GM23338 (cell line): ENCODE measurements at regions not wholly inside any gene's neighbourhood (a gene's known extent, or its start where the extent isn't known, plus 50 kb on each side); places are given as distances from the start of the nearest gene placed in this dataset.

ENCODE experiments used
- CREB1 ChIP-seq: fragments of 250-450 bp; sonication (Bioruptor Pico); IDR thresholded peaks from 2 replicates; pipeline ENCODE4 v1.5.0; 2020; ENCODE audit warnings: low read depth, mild to moderate bottlenecking, moderate library complexity
- EZH2 ChIP-seq: fragments of 200-600 bp; sonication (generic); IDR thresholded peaks from one replicate; pipeline ENCODE4 v1.8.0; 2017; ENCODE audit warnings: antibody characterized with exemption, mild to moderate bottlenecking, low read depth; ENCODE audit not compliant: unreplicated experiment
- NANOG ChIP-seq: IDR thresholded peaks from 2 replicates; pipeline ENCODE4 v1.6.1; 2016; ENCODE audit warnings: antibody characterized with exemption, borderline replicate concordance
- POLR2AphosphoS5 ChIP-seq: IDR thresholded peaks from 2 replicates; pipeline ENCODE4 v1.6.1; 2016; ENCODE audit warnings: antibody characterized with exemption, low read depth
- ZNF114 ChIP-seq: fragments of 250-450 bp; sonication (Bioruptor Pico); IDR thresholded peaks from 2 replicates; pipeline ENCODE4 v1.5.0; 2020; ENCODE audit warnings: mild to moderate bottlenecking, moderate library complexity
- ZNF331 ChIP-seq: fragments of 250-450 bp; sonication (Bioruptor Pico); IDR thresholded peaks from 2 replicates; pipeline ENCODE4 v1.5.0; 2020; ENCODE audit warnings: low read depth, mild to moderate bottlenecking, moderate library complexity
- TF ChIP-seq, protein P1 (sequence below), 2 experiments: fragments of 200-600 bp in 1 of 2; sonication (generic) in 1 of 2; conservative IDR thresholded peaks; 2 replicates each; pipeline versions ENCODE4 v1.5.1 to v1.6.1; 2016 to 2017; ENCODE audit warnings: antibody characterized with exemption in 2 of 2, low read depth in 2 of 2, mild to moderate bottlenecking in 2 of 2, moderate library complexity in 1 of 2
- TF ChIP-seq, protein P2 (sequence below): fragments of 250-450 bp; sonication (Bioruptor Pico); IDR thresholded peaks from 2 replicates; pipeline ENCODE4 v1.5.0; 2020; ENCODE audit warnings: mild to moderate bottlenecking, moderate library complexity
- TF ChIP-seq, protein P3 (sequence below): IDR thresholded peaks from 2 replicates; pipeline ENCODE4 v1.6.1; 2016; ENCODE audit warnings: antibody characterized with exemption
- TF ChIP-seq, protein P4 (sequence below): IDR thresholded peaks from one replicate; pipeline ENCODE4 v1.6.1; 2018; ENCODE audit warnings: antibody characterized with exemption; ENCODE audit not compliant: unreplicated experiment

DNA sequence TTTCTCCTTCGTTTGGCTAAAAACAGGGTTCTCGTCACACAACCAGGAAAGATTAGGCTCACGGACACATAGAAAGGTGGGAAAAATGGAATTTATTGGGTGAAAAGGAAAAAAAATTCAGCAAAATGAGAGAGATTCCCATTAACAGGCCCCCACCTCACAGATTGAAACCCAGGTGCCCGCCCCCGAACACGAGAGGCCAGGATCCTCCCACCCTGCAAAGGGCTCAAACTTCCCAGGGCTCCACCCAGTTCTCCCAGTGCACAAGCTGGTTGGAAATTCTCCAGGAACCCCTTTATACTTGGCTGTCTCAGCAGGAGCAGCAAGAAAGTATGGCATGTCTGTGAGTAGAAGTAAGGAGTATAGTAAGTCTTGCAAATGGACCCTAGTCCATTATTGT lies 499.7 kb downstream of the RWDD3 start:
- TF ChIP-seq POLR2AphosphoS5 (no peak), CREB1 (no peak), NANOG (no peak), EZH2 (no peak), ZNF114 (no peak), ZNF331 (CRISPR knock-in tag) (no peak)
- TF ChIP-seq, protein P1, sequence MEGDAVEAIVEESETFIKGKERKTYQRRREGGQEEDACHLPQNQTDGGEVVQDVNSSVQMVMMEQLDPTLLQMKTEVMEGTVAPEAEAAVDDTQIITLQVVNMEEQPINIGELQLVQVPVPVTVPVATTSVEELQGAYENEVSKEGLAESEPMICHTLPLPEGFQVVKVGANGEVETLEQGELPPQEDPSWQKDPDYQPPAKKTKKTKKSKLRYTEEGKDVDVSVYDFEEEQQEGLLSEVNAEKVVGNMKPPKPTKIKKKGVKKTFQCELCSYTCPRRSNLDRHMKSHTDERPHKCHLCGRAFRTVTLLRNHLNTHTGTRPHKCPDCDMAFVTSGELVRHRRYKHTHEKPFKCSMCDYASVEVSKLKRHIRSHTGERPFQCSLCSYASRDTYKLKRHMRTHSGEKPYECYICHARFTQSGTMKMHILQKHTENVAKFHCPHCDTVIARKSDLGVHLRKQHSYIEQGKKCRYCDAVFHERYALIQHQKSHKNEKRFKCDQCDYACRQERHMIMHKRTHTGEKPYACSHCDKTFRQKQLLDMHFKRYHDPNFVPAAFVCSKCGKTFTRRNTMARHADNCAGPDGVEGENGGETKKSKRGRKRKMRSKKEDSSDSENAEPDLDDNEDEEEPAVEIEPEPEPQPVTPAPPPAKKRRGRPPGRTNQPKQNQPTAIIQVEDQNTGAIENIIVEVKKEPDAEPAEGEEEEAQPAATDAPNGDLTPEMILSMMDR (conservative IDR thresholded peaks at IDR 0.05; ENCODE audit: low read depth in 2 of 2) = no peak
- TF ChIP-seq, protein P2, sequence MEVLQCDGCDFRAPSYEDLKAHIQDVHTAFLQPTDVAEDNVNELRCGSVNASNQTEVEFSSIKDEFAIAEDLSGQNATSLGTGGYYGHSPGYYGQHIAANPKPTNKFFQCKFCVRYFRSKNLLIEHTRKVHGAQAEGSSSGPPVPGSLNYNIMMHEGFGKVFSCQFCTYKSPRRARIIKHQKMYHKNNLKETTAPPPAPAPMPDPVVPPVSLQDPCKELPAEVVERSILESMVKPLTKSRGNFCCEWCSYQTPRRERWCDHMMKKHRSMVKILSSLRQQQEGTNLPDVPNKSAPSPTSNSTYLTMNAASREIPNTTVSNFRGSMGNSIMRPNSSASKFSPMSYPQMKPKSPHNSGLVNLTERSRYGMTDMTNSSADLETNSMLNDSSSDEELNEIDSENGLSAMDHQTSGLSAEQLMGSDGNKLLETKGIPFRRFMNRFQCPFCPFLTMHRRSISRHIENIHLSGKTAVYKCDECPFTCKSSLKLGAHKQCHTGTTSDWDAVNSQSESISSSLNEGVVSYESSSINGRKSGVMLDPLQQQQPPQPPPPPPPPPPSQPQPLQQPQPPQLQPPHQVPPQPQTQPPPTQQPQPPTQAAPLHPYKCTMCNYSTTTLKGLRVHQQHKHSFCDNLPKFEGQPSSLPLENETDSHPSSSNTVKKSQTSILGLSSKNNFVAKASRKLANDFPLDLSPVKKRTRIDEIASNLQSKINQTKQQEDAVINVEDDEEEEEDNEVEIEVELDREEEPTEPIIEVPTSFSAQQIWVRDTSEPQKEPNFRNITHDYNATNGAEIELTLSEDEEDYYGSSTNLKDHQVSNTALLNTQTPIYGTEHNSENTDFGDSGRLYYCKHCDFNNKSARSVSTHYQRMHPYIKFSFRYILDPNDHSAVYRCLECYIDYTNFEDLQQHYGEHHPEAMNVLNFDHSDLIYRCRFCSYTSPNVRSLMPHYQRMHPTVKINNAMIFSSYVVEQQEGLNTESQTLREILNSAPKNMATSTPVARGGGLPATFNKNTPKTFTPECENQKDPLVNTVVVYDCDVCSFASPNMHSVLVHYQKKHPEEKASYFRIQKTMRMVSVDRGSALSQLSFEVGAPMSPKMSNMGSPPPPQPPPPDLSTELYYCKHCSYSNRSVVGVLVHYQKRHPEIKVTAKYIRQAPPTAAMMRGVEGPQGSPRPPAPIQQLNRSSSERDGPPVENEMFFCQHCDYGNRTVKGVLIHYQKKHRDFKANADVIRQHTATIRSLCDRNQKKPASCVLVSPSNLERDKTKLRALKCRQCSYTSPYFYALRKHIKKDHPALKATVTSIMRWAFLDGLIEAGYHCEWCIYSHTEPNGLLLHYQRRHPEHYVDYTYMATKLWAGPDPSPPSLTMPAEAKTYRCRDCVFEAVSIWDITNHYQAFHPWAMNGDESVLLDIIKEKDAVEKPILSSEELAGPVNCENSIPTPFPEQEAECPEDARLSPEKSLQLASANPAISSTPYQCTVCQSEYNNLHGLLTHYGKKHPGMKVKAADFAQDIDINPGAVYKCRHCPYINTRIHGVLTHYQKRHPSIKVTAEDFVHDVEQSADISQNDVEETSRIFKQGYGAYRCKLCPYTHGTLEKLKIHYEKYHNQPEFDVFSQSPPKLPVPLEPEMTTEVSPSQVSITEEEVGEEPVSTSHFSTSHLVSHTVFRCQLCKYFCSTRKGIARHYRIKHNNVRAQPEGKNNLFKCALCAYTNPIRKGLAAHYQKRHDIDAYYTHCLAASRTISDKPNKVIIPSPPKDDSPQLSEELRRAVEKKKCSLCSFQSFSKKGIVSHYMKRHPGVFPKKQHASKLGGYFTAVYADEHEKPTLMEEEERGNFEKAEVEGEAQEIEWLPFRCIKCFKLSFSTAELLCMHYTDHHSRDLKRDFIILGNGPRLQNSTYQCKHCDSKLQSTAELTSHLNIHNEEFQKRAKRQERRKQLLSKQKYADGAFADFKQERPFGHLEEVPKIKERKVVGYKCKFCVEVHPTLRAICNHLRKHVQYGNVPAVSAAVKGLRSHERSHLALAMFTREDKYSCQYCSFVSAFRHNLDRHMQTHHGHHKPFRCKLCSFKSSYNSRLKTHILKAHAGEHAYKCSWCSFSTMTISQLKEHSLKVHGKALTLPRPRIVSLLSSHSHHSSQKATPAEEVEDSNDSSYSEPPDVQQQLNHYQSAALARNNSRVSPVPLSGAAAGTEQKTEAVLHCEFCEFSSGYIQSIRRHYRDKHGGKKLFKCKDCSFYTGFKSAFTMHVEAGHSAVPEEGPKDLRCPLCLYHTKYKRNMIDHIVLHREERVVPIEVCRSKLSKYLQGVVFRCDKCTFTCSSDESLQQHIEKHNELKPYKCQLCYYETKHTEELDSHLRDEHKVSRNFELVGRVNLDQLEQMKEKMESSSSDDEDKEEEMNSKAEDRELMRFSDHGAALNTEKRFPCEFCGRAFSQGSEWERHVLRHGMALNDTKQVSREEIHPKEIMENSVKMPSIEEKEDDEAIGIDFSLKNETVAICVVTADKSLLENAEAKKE (CRISPR knock-in tag) = no peak
- TF ChIP-seq, protein P3, sequence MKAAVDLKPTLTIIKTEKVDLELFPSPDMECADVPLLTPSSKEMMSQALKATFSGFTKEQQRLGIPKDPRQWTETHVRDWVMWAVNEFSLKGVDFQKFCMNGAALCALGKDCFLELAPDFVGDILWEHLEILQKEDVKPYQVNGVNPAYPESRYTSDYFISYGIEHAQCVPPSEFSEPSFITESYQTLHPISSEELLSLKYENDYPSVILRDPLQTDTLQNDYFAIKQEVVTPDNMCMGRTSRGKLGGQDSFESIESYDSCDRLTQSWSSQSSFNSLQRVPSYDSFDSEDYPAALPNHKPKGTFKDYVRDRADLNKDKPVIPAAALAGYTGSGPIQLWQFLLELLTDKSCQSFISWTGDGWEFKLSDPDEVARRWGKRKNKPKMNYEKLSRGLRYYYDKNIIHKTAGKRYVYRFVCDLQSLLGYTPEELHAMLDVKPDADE = no peak
- TF ChIP-seq, protein P4, sequence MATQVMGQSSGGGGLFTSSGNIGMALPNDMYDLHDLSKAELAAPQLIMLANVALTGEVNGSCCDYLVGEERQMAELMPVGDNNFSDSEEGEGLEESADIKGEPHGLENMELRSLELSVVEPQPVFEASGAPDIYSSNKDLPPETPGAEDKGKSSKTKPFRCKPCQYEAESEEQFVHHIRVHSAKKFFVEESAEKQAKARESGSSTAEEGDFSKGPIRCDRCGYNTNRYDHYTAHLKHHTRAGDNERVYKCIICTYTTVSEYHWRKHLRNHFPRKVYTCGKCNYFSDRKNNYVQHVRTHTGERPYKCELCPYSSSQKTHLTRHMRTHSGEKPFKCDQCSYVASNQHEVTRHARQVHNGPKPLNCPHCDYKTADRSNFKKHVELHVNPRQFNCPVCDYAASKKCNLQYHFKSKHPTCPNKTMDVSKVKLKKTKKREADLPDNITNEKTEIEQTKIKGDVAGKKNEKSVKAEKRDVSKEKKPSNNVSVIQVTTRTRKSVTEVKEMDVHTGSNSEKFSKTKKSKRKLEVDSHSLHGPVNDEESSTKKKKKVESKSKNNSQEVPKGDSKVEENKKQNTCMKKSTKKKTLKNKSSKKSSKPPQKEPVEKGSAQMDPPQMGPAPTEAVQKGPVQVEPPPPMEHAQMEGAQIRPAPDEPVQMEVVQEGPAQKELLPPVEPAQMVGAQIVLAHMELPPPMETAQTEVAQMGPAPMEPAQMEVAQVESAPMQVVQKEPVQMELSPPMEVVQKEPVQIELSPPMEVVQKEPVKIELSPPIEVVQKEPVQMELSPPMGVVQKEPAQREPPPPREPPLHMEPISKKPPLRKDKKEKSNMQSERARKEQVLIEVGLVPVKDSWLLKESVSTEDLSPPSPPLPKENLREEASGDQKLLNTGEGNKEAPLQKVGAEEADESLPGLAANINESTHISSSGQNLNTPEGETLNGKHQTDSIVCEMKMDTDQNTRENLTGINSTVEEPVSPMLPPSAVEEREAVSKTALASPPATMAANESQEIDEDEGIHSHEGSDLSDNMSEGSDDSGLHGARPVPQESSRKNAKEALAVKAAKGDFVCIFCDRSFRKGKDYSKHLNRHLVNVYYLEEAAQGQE = no peak
